ENCODE measurements at regions not wholly inside any gene's neighbourhood (a gene's known extent, or its start where the extent isn't known, plus 50 kb on each side); places are given as distances from the start of the nearest gene placed in this dataset.

GRCh38 chr6:27836783-27837624 lies 75.2 kb downstream of the OR2B2 start:
- peak overlapping the region; percentile 99 for H3K27ac ChIP-seq (ENCODE audit: insufficient read depth, low read length)
- H3K36me3 ChIP-seq (ENCODE audit: control insufficient read depth, insufficient read depth, low read length) = no peaks in the 10 kb centered on the region
- no peaks in the 10 kb centered on the region for H3K4me1 ChIP-seq (ENCODE audit: control insufficient read depth, extremely low read depth, insufficient read depth, low read length)
- H2AFZ ChIP-seq (ENCODE audit: low read length) = peak overlapping the region; percentile 4
- peak; percentile 86 to 91 for DNase-seq (ENCODE audit: low read depth in 2 of 2)
- TF ChIP-seq EZH2 (IDR thresholded peaks at IDR 0.05; ENCODE audit: low read length, missing control alignments) = no peak
- TF ChIP-seq CTCF (conservative IDR thresholded peaks at IDR 0.05 in 1 of 2, IDR thresholded peaks at IDR 0.05 in 1 of 2; ENCODE audit: low read depth in 1 of 2, low read length in 2 of 2) = no peak
- H3K4me2 ChIP-seq (ENCODE audit: extremely low read depth, insufficient read depth, low read length) = peak overlapping the region; percentile 93
- H3K79me2 ChIP-seq (ENCODE audit: control insufficient read depth, insufficient read depth, low read length) = peaks cover 9% of the 10 kb centered on the region
- peak overlapping the region; percentile 57 to 98 (median 76) for H3K4me3 ChIP-seq (replicated peaks in 1 of 4; ENCODE audit: control extremely low read depth in 1 of 4, insufficient read depth in 1 of 4, low read depth in 3 of 4, low read length in 4 of 4)
- H3K9ac ChIP-seq (ENCODE audit: insufficient read depth, low read length) = peak overlapping the region; percentile 91
- H3K27me3 ChIP-seq (ENCODE audit: control insufficient read depth, insufficient read depth, low read length) = no peaks in the 10 kb centered on the region
- H4K20me1 ChIP-seq (ENCODE audit: control insufficient read depth, extremely low read depth, insufficient read depth, low read length) = no peaks in the 10 kb centered on the region
- no peaks in the 10 kb centered on the region for H3K9me3 ChIP-seq (ENCODE audit: control insufficient read depth, insufficient read depth, low read depth, low read length)

- Histone ChIP-seq H3K4me1 (ENCODE audit: control insufficient read depth, extremely low read depth, insufficient read depth, low read length) (no peaks in the 10 kb centered on the region), H3K9me3 (ENCODE audit: control insufficient read depth, insufficient read depth, low read depth, low read length) (no peaks in the 10 kb centered on the region), H2AFZ (ENCODE audit: low read length) (no peak overlapping the region), H3K79me2 (ENCODE audit: control insufficient read depth, insufficient read depth, low read length) (peaks cover 9% of the 10 kb centered on the region), H3K36me3 (ENCODE audit: control insufficient read depth, insufficient read depth, low read length) (no peaks in the 10 kb centered on the region), H3K27ac (ENCODE audit: insufficient read depth, low read length) (peak overlapping the region; percentile 99), H3K4me2 (ENCODE audit: extremely low read depth, insufficient read depth, low read length) (peak overlapping the region; percentile 93), H4K20me1 (ENCODE audit: control insufficient read depth, extremely low read depth, insufficient read depth, low read length) (no peaks in the 10 kb centered on the region), H3K9ac (ENCODE audit: insufficient read depth, low read length) (peak overlapping the region; percentile 91), H3K27me3 (ENCODE audit: control insufficient read depth, insufficient read depth, low read length) (no peaks in the 10 kb centered on the region), H3K4me3 (replicated peaks in 1 of 4; ENCODE audit: control extremely low read depth in 1 of 4, insufficient read depth in 1 of 4, low read depth in 3 of 4, low read length in 4 of 4) (peak overlapping the region; percentile 57 to 98 (median 76))
- no peak for DNase-seq (ENCODE audit: low read depth in 2 of 2)
- TF ChIP-seq CTCF (conservative IDR thresholded peaks at IDR 0.05 in 1 of 2, IDR thresholded peaks at IDR 0.05 in 1 of 2; ENCODE audit: low read depth in 1 of 2, low read length in 2 of 2) = no peak
- no peak for TF ChIP-seq EZH2 (IDR thresholded peaks at IDR 0.05; ENCODE audit: low read length, missing control alignments)
These were observed 75.9 kb downstream of the OR2B2 start for GRCh38 chr6:27836141-27836782.

DNA sequence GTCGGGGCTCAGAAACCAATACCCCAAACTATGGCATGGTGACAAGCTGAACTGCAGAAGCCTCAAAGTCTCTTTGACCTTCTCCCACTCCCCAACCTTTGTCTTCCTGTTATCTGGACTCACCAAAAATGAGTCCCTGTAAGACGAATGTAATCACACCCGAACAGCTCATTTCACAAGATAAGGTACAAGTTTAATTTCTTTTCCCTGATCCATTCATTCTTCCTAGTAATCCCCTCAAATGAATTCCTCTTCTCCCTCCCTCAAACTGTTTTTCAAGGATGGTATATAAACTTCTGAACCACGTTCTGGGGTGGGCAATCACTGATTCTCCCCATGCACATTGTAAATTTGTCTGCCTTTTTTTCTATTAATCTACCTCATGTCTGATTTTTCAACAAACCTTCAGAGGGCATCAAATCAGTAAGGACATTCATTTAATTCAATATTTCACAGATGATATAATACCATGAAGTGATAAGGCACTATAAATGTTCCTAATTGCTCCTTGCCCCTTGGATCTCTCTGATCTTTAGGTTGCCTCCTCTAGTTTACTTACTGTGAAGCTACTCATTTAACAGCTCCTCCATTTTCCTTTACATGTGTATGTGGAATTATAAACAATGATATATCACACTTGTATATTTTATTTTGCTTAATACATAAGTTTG lies 77.2 kb downstream of the OR2B2 start:
- H3K36me3 ChIP-seq (ENCODE audit: control insufficient read depth, insufficient read depth, low read length) = no peaks in the 10 kb centered on the region
- no peak for DNase-seq (ENCODE audit: low read depth in 2 of 2)
- H3K9me3 ChIP-seq (ENCODE audit: control insufficient read depth, insufficient read depth, low read depth, low read length) = no peaks in the 10 kb centered on the region
- no peaks in the 10 kb centered on the region for H3K4me1 ChIP-seq (ENCODE audit: control insufficient read depth, extremely low read depth, insufficient read depth, low read length)
- H3K4me3 ChIP-seq (replicated peaks in 1 of 4; ENCODE audit: control extremely low read depth in 1 of 4, insufficient read depth in 1 of 4, low read depth in 3 of 4, low read length in 4 of 4) = peak overlapping the region in 2 of 4 experiments; percentile 6 to 8
- H3K27me3 ChIP-seq (ENCODE audit: control insufficient read depth, insufficient read depth, low read length) = no peaks in the 10 kb centered on the region
- no peak overlapping the region for H3K27ac ChIP-seq (ENCODE audit: insufficient read depth, low read length)
- H2AFZ ChIP-seq (ENCODE audit: low read length) = no peak overlapping the region
- no peak overlapping the region for H3K9ac ChIP-seq (ENCODE audit: insufficient read depth, low read length)
- no peaks in the 10 kb centered on the region for H4K20me1 ChIP-seq (ENCODE audit: control insufficient read depth, extremely low read depth, insufficient read depth, low read length)
- no peak overlapping the region for H3K4me2 ChIP-seq (ENCODE audit: extremely low read depth, insufficient read depth, low read length)
- no peak for TF ChIP-seq CTCF (conservative IDR thresholded peaks at IDR 0.05 in 1 of 2, IDR thresholded peaks at IDR 0.05 in 1 of 2; ENCODE audit: low read depth in 1 of 2, low read length in 2 of 2)
- no peak for TF ChIP-seq EZH2 (IDR thresholded peaks at IDR 0.05; ENCODE audit: low read length, missing control alignments)
- H3K79me2 ChIP-seq (ENCODE audit: control insufficient read depth, insufficient read depth, low read length) = peaks cover 9% of the 10 kb centered on the region
